Fibroblast of lung (primary cell): ENCODE measurements at regions not wholly inside any gene's neighbourhood (a gene's known extent, or its start where the extent isn't known, plus 50 kb on each side); places are given as distances from the start of the nearest gene placed in this dataset.

Source experiments
- EZH2 ChIP-seq: IDR thresholded peaks from 2 replicates; pipeline ENCODE4 v1.5.1; 2012; ENCODE audit warnings: low read length, control low read depth, mild to moderate bottlenecking; ENCODE audit errors: missing control alignments
- TF ChIP-seq, protein P1 (sequence below), 2 donors: IDR thresholded peaks in 1 of 2; conservative IDR thresholded peaks in 1 of 2; 1 replicate in 1 of 2; 2 replicates in 1 of 2; pipeline ENCODE4 v1.5.1; 2011 to 2012; ENCODE audit warnings: low read length in 2 of 2, control low read depth in 1 of 2, inconsistent platforms in 1 of 2, low read depth in 1 of 2, mild to moderate bottlenecking in 1 of 2

DNA sequence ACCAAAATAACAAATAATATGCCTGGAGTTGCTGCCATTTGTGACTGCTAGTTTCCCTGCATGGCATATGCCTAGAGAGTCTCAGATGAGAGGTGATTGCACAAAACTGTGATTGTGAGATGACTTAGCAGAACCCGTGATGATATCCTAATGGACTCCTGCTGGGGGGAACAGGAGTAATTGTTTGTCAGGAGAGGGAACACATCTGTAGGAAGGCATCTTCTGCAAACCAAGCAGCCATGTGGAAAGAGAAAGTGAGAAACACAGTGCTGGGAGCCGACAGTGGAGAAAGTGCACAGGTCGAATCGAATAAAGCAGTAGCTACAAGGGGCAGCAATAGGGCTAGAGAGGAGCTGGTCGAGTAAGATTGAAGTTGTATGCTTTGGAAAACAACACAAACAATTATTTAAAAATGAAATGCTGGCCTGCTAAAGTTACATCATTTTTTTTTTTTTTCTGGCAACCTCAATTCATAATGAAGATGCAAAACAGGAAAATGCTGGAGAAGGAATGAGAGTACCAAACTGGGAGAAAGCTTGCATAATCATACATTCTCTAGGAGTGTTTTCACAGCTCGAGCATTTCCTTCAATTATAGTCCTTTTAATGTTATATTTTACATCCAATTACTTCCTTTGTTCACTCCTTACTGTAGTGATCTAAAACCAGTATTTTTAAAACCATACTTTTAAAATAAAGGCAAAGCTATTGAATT is 494.2 kb upstream of the AGTR1 start:
- TF ChIP-seq, protein P1, sequence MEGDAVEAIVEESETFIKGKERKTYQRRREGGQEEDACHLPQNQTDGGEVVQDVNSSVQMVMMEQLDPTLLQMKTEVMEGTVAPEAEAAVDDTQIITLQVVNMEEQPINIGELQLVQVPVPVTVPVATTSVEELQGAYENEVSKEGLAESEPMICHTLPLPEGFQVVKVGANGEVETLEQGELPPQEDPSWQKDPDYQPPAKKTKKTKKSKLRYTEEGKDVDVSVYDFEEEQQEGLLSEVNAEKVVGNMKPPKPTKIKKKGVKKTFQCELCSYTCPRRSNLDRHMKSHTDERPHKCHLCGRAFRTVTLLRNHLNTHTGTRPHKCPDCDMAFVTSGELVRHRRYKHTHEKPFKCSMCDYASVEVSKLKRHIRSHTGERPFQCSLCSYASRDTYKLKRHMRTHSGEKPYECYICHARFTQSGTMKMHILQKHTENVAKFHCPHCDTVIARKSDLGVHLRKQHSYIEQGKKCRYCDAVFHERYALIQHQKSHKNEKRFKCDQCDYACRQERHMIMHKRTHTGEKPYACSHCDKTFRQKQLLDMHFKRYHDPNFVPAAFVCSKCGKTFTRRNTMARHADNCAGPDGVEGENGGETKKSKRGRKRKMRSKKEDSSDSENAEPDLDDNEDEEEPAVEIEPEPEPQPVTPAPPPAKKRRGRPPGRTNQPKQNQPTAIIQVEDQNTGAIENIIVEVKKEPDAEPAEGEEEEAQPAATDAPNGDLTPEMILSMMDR (conservative IDR thresholded peaks at IDR 0.05 in 1 of 2, IDR thresholded peaks at IDR 0.05 in 1 of 2; ENCODE audit: low read depth in 1 of 2, low read length in 2 of 2), result no peak
- TF ChIP-seq EZH2, result no peak
